ENCODE measurements at regions not wholly inside any gene's neighbourhood (a gene's known extent, or its start where the extent isn't known, plus 50 kb on each side); places are given as distances from the start of the nearest gene placed in this dataset.

GRCh38 chr12:25025260-25025659 is 76.4 kb upstream of the BCAT1 start:
- TF ChIP-seq EZH2 (IDR thresholded peaks at IDR 0.05; ENCODE audit: borderline replicate concordance, low read depth, low read length, severe bottlenecking) (no peak), CTCF (IDR thresholded peaks at IDR 0.05; ENCODE audit: borderline replicate concordance, extremely low read depth, low read length, poor library complexity, severe bottlenecking) (no peak)
